Neural cell (in vitro differentiated cells): ENCODE measurements at regions not wholly inside any gene's neighbourhood (a gene's known extent, or its start where the extent isn't known, plus 50 kb on each side); places are given as distances from the start of the nearest gene placed in this dataset.

Experiments used
- EZH2 ChIP-seq: fragments of 200-600, 300-800 bp; shearing (Covaris generic), sonication (generic); IDR thresholded peaks from 2 replicates; pipeline ENCODE4 v1.6.1; 2014; ENCODE audit warnings: antibody characterized with exemption, low read length, borderline replicate concordance, mild to moderate bottlenecking; ENCODE audit not compliant: insufficient read depth, poor library complexity, severe bottlenecking
- MXI1 ChIP-seq: fragments of 450-650 bp; conservative IDR thresholded peaks from 2 replicates; pipeline ENCODE4 v1.6.1; 2014; ENCODE audit warnings: antibody characterized with exemption, mild to moderate bottlenecking; ENCODE audit not compliant: poor library complexity, severe bottlenecking
- POLR2AphosphoS5 ChIP-seq: IDR thresholded peaks from 2 replicates; pipeline ENCODE4 v1.6.1; 2012
- TF ChIP-seq, protein P1 (sequence below): fragments of 450-650 bp; IDR thresholded peaks from 2 replicates; pipeline ENCODE4 v1.5.1; 2014; ENCODE audit warnings: antibody characterized with exemption, mild to moderate bottlenecking, moderate library complexity; ENCODE audit not compliant: poor library complexity, severe bottlenecking

DNA sequence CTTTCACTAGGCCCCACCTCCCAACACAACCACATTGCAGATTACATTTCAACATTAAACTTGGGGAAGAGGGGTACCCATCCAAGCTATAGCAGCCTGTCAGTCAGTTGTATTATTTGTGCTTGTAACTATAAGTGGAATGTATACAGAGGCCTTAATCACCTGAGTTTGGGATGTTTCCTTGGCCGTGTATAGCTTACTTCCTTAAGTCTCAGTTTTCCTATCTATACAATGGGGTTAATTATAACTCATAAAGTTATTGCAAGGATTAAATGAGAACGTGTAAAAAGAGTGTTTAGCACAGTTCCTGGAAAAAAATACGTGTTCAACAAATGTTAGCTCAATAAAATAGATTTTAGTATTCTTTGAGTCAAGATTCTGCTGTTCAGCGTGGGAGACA, 165.5 kb upstream of the FAM20A start:
- TF ChIP-seq EZH2 (no peak), MXI1 (no peak), POLR2AphosphoS5 (no peak)
- TF ChIP-seq, protein P1, sequence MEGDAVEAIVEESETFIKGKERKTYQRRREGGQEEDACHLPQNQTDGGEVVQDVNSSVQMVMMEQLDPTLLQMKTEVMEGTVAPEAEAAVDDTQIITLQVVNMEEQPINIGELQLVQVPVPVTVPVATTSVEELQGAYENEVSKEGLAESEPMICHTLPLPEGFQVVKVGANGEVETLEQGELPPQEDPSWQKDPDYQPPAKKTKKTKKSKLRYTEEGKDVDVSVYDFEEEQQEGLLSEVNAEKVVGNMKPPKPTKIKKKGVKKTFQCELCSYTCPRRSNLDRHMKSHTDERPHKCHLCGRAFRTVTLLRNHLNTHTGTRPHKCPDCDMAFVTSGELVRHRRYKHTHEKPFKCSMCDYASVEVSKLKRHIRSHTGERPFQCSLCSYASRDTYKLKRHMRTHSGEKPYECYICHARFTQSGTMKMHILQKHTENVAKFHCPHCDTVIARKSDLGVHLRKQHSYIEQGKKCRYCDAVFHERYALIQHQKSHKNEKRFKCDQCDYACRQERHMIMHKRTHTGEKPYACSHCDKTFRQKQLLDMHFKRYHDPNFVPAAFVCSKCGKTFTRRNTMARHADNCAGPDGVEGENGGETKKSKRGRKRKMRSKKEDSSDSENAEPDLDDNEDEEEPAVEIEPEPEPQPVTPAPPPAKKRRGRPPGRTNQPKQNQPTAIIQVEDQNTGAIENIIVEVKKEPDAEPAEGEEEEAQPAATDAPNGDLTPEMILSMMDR: no peak
